Loucy (cell line): ENCODE measurements at regions not wholly inside any gene's neighbourhood (a gene's known extent, or its start where the extent isn't known, plus 50 kb on each side); places are given as distances from the start of the nearest gene placed in this dataset.

Source experiments
- EZH2phosphoT487 ChIP-seq: fragments of 200-600 bp; IDR thresholded peaks from 2 replicates; pipeline ENCODE4 v1.6.1; 2018; ENCODE audit warnings: antibody characterized with exemption, mild to moderate bottlenecking, moderate library complexity, borderline replicate concordance
- TF ChIP-seq, protein P1 (sequence below): fragments of 200-600 bp; sonication (generic); conservative IDR thresholded peaks from 2 replicates; pipeline ENCODE4 v1.5.1; 2014; ENCODE audit warnings: mild to moderate bottlenecking, antibody characterized with exemption, low read length

DNA sequence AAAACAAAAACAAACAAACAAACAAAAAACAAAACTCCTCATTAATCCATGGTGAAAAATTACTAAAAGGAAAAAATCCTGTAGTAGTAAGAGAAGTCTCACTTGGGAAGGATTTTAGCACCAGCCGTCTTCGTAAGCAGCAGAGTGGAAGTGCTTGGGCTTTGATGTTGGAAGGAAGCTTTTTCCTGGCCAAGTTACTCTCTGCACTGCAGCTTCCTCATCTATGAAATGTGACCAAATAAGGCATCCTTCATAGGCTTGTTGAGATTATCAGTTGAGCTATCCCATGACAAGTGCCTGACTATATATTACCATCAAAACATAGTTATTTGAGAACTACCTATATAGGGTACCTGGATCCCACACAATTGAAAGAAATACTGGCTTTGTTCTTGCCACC lies 436.4 kb upstream of the ONECUT1 start:
- TF ChIP-seq, protein P1, sequence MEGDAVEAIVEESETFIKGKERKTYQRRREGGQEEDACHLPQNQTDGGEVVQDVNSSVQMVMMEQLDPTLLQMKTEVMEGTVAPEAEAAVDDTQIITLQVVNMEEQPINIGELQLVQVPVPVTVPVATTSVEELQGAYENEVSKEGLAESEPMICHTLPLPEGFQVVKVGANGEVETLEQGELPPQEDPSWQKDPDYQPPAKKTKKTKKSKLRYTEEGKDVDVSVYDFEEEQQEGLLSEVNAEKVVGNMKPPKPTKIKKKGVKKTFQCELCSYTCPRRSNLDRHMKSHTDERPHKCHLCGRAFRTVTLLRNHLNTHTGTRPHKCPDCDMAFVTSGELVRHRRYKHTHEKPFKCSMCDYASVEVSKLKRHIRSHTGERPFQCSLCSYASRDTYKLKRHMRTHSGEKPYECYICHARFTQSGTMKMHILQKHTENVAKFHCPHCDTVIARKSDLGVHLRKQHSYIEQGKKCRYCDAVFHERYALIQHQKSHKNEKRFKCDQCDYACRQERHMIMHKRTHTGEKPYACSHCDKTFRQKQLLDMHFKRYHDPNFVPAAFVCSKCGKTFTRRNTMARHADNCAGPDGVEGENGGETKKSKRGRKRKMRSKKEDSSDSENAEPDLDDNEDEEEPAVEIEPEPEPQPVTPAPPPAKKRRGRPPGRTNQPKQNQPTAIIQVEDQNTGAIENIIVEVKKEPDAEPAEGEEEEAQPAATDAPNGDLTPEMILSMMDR = no peak
- no peak for TF ChIP-seq EZH2phosphoT487
